NCI-H82 treated with DMSO at 0.1 percent for 48 hours (cell line): ENCODE measurements at regions not wholly inside any gene's neighbourhood (a gene's known extent, or its start where the extent isn't known, plus 50 kb on each side); places are given as distances from the start of the nearest gene placed in this dataset.
"Not testable (repeated sequence)": the region's sequence is repeated elsewhere in the genome, so short reads cannot be mapped to it uniquely, and the experiment has no call there.

Experiments
- DNase-seq: peaks from one replicate; lab custom pipeline; 2025; ENCODE audit not compliant: unreplicated experiment; lab: John Stamatoyannopoulos, UW

DNA sequence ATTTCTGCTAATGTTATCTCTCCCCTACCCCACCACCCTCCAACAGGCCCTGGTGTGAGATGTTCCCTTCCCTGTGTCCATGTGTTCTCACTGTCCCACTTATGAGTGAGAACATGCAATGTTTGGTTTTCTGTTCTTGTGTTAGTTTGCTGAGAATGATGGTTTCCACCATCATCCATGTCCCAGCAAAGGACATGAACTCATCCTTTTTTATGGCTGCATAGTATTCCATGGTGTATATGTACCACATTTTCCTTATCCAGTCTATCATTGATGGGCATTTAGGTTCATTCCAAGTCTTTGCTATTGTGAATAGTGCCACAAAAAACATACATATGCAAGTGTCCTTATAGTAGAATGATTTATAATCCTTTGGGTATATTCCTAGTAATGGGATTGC lies 104.5 kb downstream of the ZNF33B start:
- not testable (repeated sequence) for DNase-seq

- no peak for DNase-seq
Observed at GRCh38 chr10:42532996-42533395, 105.4 kb downstream of the ZNF33B start.

GRCh38 chr10:42523098-42523497 lies 115.3 kb downstream of the ZNF33B start:
- DNase-seq: no peak

- DNase-seq: no peak
Observed at GRCh38 chr10:42519761-42520460, 118.5 kb downstream of the ZNF33B start.

DNA sequence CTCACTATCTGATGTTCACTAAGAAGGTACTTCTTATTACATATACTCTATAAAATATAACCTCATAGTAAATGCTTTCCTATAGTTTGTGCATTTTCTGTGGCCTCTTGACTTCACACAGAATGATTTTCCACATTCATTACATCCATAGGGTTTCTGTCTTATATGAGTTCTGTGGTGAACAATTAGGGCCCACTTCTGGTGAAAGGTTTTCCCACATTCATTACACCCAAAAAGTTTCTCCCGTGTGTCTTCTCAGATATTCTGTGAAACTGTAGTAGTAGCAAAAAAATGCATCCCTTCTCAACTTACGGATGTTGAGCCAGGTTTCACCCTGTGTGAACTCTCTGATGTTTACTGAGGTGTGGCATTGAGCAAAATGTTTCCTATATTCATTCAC lies 119.3 kb downstream of the ZNF33B start:
- no peak for DNase-seq

DNA sequence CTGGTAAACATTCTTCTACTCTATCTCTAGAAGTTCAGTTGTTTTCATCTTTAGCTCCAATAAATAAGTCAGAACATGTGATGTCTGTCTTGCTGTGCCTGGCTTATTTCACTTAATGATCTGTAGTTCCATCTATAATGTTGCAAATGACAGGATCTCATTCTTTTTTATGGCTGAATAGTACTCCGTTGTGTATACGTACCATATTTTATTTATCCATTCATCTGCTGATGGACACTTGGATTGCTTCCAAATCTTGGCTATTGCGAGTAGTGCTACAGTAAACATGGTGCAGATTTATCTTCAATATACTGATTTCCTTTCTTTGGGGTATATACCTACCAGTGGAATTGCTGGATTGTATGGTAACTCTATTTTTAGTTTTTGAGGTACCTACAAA lies 124.4 kb downstream of the ZNF33B start:
- DNase-seq: no peak

- no peak for DNase-seq
Observed at GRCh38 chr10:42491801-42492200, 146.6 kb downstream of the ZNF33B start.

GRCh38 chr10:42491001-42491592 lies 147.3 kb downstream of the ZNF33B start:
- DNase-seq: no peak

DNA sequence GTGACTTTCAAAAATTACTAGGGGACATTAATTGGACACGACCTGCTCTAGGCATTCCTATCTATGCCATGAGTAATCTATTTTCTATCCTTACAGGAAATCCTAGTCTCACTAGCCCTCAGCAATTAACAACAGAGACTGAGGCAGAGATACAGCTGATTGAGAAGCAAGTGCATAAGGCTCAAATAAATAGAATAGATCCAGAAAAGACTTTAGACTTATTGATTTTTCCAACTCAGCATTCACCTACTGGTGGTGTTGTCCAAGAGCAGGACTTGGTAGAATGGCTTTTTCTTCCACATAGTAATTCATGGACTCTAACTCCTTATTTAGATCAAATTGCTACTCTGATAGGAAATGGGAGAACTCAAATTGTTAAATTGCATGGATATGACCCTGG lies 148.0 kb downstream of the ZNF33B start:
- DNase-seq: no peak

DNA sequence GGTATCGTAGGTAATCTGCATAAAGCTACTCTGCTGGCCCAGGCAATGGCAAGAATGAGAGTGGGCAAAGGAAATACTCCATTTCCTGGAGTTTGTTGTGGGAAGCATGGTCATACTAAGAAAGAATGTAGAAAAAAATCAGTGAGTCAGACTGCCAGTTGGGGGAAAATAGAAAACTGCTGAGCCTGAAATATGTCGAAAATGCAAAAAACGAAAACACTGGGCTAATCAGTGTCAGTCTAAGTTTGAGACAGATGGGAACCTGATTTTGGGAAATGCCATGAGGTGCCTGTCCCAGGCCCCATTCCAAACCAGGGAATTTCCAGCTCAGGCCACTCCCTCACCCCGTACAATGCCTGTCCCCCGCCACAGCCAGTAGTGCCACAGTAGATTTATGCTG lies 150.0 kb downstream of the ZNF33B start:
- DNase-seq: no peak

GRCh38 chr10:42482411-42482810 lies 156.0 kb downstream of the ZNF33B start:
- no peak for DNase-seq

- no peak for DNase-seq
Observed at GRCh38 chr10:42479057-42479456, 159.3 kb downstream of the ZNF33B start.

DNA sequence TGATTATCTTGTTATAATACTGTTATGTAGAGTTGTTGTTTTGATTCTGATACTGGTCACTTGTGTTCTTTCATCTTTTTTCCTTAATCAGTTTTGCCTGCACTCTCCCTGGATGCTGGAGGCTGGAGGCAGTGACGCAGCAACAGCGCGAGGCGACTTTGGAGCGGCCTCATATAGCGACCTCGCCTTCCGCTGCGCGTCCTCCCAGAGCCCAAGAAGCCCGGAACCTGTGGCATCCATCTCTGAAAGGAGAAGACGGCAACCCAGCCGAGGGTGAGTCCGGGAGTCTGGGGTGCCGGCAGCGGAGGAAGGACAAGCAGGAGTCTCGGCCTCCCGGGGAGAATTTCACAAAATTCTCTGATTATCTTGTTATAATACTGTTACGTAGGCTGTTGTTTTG lies 161.2 kb downstream of the ZNF33B start:
- DNase-seq: no peak

GRCh38 chr10:42476101-42476500 lies 162.3 kb downstream of the ZNF33B start:
- DNase-seq: no peak

DNA sequence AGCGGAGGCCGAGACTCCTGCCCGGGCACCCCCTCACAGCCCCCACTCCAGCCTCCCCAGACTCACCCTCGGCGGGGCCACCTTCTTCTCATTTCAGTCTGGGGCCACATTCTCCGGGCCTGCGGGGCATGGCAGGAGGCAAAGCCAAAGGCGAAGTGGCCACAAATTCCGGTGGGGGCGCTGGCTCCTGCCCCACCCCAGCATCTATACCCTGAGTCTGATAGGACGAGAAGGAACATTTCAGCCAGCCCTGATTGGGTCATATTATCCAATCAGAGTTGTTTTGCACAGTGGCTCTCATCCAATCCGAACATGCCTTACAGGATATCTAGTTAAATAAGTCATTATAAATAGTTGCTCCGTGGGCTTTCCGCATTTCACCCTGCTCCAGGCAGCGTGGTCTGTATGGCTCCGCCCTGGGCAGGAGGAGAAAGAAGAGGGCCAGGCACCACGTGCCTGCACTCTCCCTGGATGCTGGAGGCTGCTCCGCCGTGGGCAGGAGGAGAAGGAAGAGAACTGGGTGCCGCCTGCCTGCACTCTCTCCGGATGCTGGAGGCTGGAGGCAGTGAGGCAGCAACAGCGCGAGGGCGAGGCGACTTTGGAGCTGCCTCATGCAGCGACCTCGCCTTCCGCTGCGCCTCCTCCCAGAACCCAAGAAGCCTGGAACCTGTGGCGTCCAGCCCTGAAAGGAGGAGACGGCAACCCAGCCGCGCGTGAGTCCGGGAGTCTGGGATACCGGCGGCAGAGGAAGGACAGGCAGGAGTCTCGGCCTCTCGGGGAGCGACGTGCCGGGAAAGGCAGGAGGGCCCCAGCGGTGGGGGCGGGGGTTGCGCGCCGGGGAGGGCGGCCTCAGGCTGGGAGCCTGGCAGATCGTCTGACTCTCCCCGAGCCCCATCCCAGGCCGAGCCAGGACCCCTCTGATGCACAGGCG lies 162.9 kb downstream of the ZNF33B start:
- peak; percentile 0 for DNase-seq

GRCh38 chr10:42454313-42454712 lies 184.1 kb downstream of the ZNF33B start:
- no peak for DNase-seq

GRCh38 chr10:42431095-42431494 lies 207.3 kb downstream of the ZNF33B start:
- DNase-seq: no peak

DNA sequence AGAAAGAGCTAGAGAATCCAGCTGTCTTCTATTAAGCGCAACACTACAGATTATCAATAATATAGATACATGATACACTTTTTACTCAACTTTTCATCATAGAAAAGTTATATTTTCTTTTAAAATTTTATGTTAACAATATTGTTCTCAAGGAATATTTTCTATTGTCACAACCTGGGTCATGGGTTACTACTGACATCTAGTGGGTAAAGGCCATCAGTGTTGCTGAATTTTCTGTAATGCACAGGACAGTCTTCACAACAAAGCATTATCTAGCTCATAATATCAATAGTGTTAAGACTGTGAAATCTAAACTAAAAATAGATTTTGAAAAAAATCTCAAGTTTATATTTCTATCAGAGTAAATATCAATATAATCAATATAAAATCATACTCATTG lies 209.8 kb downstream of the ZNF33B start:
- no peak for DNase-seq

- DNase-seq: no peak
Observed at GRCh38 chr10:42422911-42423310, 215.5 kb downstream of the ZNF33B start.

DNA sequence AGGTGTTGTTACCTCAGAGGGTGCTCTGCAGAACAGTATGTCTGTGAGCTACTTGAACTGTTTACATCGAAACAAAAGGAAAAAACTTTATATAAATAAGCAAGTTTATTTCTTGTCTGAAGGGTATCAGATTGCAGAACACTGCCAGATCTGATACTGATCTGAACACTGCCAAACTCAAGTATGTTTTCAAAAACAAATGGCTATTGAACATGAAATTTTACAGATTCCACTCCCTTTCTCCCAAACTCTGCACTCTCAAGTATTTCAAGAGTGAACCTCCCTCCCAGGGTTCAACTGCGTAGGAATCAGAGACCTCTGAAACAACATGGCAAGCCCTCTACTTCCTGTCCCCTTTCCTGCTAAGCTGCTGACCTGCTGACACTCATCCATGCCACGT lies 216.6 kb downstream of the ZNF33B start:
- no peak for DNase-seq

DNA sequence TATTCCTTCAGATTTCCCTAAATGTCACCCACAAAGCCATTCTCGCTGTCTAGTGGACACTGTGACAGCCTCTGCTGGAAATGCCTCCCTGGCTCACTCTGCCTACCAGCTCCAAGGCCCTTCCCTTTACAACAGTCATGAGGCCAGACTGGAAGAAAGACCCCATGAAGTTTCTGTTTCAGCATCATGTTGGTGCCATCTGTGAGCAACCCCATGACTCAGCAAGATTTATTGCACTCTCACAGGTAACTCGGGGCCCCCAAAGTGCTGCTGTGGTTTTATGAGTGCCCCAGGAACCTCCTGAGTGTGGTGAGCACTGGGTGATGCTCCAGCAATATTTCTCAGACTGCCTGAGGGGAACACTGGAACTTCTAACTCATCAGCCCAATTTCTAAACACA lies 218.6 kb downstream of the ZNF33B start:
- no peak for DNase-seq
